ENCODE measurements at regions not wholly inside any gene's neighbourhood (a gene's known extent, or its start where the extent isn't known, plus 50 kb on each side); places are given as distances from the start of the nearest gene placed in this dataset.

DNA sequence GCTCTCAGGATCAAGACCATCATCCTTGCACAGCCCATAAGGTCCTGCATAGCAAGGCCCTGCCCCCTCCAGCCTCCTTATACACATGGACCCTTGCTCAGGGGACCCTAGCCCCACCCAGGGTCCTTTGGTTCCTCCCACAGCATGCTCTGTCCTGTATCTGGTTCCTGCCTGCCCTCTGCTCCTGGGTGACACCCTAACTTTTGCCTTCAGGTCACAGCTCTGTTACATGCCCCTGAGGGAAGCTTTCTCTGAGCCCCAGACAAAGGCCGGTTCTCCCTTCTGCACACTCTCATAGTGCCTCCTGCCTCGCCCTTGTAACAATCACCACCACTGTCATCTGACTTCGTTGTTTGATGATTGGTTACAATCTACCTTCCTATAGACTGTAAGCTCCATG lies 204.8 kb downstream of the SMAD2 start:
- Histone ChIP-seq H3K36me3 (ENCODE audit: control insufficient read depth in 3 of 3, insufficient read depth in 2 of 3, low read depth in 1 of 3, low read length in 3 of 3) (no peaks in the 10 kb centered on the region), H3K4me3 (ENCODE audit: low read depth in 1 of 3, low read length in 3 of 3) (no peak overlapping the region), H3K27me3 (ENCODE audit: control insufficient read depth in 3 of 3, insufficient read depth in 3 of 3, low read length in 3 of 3) (peaks cover 0 to under 1% (median 0%) of the 10 kb centered on the region in 3 donors), H3K27ac (ENCODE audit: low read depth in 1 of 3, low read length in 2 of 3) (no peak overlapping the region), H3K9me3 (ENCODE audit: control insufficient read depth in 2 of 2, insufficient read depth in 1 of 2, low read depth in 1 of 2, low read length in 1 of 2) (no peaks in the 10 kb centered on the region), H3K4me1 (ENCODE audit: control insufficient read depth in 3 of 3, insufficient read depth in 2 of 3, low read depth in 1 of 3, low read length in 2 of 3) (no peaks in the 10 kb centered on the region)
- FAIRE-seq: no peak
- no peak for DNase-seq
- 82 to 90% (median 85%) methylated on average over 3 of the region's 3 CpGs for WGBS, 3 donors

DNA sequence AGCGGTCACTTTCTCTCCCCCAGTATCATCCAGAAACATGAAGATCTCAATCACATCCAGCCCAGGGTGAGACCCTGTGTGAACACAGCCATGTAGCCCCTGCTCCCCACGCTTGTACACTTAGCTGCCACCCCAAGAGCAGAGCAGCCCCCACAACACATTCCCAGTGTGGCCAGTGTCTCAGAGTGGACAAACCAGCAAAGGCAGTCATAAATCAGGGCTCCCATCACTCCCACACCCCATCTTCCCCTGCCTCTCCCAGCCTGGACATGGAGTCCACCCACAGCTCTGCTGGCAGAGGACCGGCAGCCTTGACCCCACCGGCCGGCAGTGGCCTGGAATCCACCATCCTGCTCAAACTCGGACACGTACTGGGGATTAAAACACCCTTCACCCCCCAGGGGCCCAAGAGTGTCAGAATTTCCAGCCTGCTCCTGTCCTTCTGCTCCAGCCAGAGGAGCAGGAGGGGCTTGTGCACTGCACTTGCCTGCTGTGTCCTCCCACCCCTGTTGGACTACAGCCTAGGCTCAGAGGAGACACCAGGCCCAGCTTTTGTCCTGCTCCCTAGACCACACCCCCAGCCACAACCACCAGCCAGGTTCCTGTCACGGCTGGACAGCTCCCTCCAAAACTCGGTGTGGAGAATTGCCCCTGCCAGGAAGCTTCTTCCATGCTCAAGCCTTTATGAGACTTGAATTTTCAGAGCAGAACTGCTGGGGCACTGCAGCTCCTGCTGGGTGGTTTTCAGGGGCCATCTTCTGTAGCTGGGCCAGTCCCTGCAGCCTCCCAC lies 206.1 kb downstream of the SMAD2 start:
- WGBS, 3 donors: 59 to 63% (median 62%) methylated on average over 9 of the region's 9 CpGs
- H3K27ac ChIP-seq (ENCODE audit: low read depth in 1 of 3, low read length in 2 of 3): no peak overlapping the region
- no peaks in the 10 kb centered on the region for H3K36me3 ChIP-seq (ENCODE audit: control insufficient read depth in 3 of 3, insufficient read depth in 2 of 3, low read depth in 1 of 3, low read length in 3 of 3)
- no peak for FAIRE-seq
- no peaks in the 10 kb centered on the region for H3K27me3 ChIP-seq (ENCODE audit: control insufficient read depth in 3 of 3, insufficient read depth in 3 of 3, low read length in 3 of 3)
- H3K9me3 ChIP-seq (ENCODE audit: control insufficient read depth in 2 of 2, insufficient read depth in 1 of 2, low read depth in 1 of 2, low read length in 1 of 2): peaks cover 0 to 3% of the 10 kb centered on the region in 2 donors
- no peaks in the 10 kb centered on the region for H3K4me1 ChIP-seq (ENCODE audit: control insufficient read depth in 3 of 3, insufficient read depth in 2 of 3, low read depth in 1 of 3, low read length in 2 of 3)
- no peak overlapping the region for H3K4me3 ChIP-seq (ENCODE audit: low read depth in 1 of 3, low read length in 3 of 3)
- DNase-seq: no peak

GRCh38 chr18:47721876-47722275 lies 208.6 kb downstream of the SMAD2 start:
- H3K4me1 ChIP-seq (ENCODE audit: control insufficient read depth in 3 of 3, insufficient read depth in 2 of 3, low read depth in 1 of 3, low read length in 2 of 3): no peaks in the 10 kb centered on the region
- DNase-seq (no peak), FAIRE-seq (no peak)
- no peaks in the 10 kb centered on the region for H3K27me3 ChIP-seq (ENCODE audit: control insufficient read depth in 3 of 3, insufficient read depth in 3 of 3, low read length in 3 of 3)
- no peak overlapping the region for H3K4me3 ChIP-seq (ENCODE audit: low read depth in 1 of 3, low read length in 3 of 3)
- 83 to 86% (median 84%) methylated on average over 16 of the region's 16 CpGs for WGBS, 3 donors
- H3K36me3 ChIP-seq (ENCODE audit: control insufficient read depth in 3 of 3, insufficient read depth in 2 of 3, low read depth in 1 of 3, low read length in 3 of 3): no peaks in the 10 kb centered on the region
- no peak overlapping the region for H3K27ac ChIP-seq (ENCODE audit: low read depth in 1 of 3, low read length in 2 of 3)
- peaks cover 0 to 3% of the 10 kb centered on the region in 2 donors for H3K9me3 ChIP-seq (ENCODE audit: control insufficient read depth in 2 of 2, insufficient read depth in 1 of 2, low read depth in 1 of 2, low read length in 1 of 2)

DNA sequence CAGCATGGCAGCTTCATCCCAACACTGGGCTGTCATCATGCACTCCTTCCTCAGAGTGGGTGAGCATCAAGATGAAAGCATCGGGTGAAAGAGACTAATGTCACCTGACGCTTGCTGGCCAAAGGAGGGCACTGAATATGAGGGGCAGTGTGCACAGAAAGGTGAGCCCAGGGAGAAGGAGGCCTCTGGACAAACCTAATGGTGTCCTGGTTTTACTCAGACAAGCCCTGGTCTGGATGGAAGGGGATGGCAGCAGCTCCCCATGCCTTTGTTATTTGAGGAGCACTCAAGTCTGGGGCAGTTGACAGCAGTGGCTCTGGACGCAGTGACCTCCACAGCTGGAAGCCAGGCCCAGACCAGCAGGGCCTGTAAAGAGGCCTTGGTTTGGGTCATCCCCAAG lies 209.7 kb downstream of the SMAD2 start:
- no peak for DNase-seq
- Histone ChIP-seq H3K4me3 (ENCODE audit: low read depth in 1 of 3, low read length in 3 of 3) (no peak overlapping the region), H3K4me1 (ENCODE audit: control insufficient read depth in 3 of 3, insufficient read depth in 2 of 3, low read depth in 1 of 3, low read length in 2 of 3) (no peaks in the 10 kb centered on the region), H3K9me3 (ENCODE audit: control insufficient read depth in 2 of 2, insufficient read depth in 1 of 2, low read depth in 1 of 2, low read length in 1 of 2) (peaks cover 0 to 3% of the 10 kb centered on the region in 2 donors), H3K27ac (ENCODE audit: low read depth in 1 of 3, low read length in 2 of 3) (no peak overlapping the region), H3K27me3 (ENCODE audit: control insufficient read depth in 3 of 3, insufficient read depth in 3 of 3, low read length in 3 of 3) (no peaks in the 10 kb centered on the region), H3K36me3 (ENCODE audit: control insufficient read depth in 3 of 3, insufficient read depth in 2 of 3, low read depth in 1 of 3, low read length in 3 of 3) (no peaks in the 10 kb centered on the region)
- WGBS, 3 donors: 85 to 93% (median 85%) methylated on average over 3 of the region's 3 CpGs
- no peak for FAIRE-seq

DNA sequence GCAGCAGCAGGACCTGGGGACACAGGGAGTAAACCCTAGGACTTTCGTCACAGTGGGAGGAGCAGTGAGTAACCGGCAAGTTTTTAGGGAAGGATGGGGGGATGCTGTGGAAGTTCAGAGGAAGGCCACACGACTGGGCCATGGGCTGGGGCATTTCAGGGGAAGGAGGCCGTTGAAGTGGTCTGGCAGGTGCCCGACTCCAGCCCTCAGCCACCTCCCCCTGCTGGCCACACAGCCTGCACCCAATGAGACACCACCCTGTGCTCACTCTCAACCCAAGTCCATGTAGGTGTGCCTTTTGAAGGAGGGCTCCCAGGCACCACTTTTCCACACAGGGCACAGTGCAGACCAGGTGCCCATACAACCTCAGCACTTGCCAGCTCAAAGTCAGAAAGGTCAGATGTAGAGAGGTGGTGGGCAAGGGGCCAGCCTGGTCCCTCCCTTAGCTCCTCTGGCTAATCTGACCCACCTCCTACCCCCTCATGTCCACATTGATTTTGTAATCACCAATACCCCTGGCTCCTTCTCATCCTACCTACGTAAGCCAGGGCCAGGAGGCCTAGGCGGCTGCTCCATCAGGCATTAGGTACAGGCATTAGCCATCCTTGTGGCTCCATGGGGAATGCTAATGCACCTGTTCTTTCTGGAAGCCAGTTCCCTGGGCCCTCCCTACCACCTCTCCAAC lies 211.2 kb downstream of the SMAD2 start:
- FAIRE-seq (no peak), DNase-seq (no peak)
- WGBS, 3 donors: 78 to 83% (median 82%) methylated on average over 7 of the region's 7 CpGs
- Histone ChIP-seq H3K4me1 (ENCODE audit: control insufficient read depth in 3 of 3, insufficient read depth in 2 of 3, low read depth in 1 of 3, low read length in 2 of 3) (no peaks in the 10 kb centered on the region), H3K27me3 (ENCODE audit: control insufficient read depth in 3 of 3, insufficient read depth in 3 of 3, low read length in 3 of 3) (no peaks in the 10 kb centered on the region), H3K36me3 (ENCODE audit: control insufficient read depth in 3 of 3, insufficient read depth in 2 of 3, low read depth in 1 of 3, low read length in 3 of 3) (no peaks in the 10 kb centered on the region), H3K9me3 (ENCODE audit: control insufficient read depth in 2 of 2, insufficient read depth in 1 of 2, low read depth in 1 of 2, low read length in 1 of 2) (peaks cover 0 to 3% of the 10 kb centered on the region in 2 donors), H3K27ac (ENCODE audit: low read depth in 1 of 3, low read length in 2 of 3) (no peak overlapping the region), H3K4me3 (ENCODE audit: low read depth in 1 of 3, low read length in 3 of 3) (no peak overlapping the region)

DNA sequence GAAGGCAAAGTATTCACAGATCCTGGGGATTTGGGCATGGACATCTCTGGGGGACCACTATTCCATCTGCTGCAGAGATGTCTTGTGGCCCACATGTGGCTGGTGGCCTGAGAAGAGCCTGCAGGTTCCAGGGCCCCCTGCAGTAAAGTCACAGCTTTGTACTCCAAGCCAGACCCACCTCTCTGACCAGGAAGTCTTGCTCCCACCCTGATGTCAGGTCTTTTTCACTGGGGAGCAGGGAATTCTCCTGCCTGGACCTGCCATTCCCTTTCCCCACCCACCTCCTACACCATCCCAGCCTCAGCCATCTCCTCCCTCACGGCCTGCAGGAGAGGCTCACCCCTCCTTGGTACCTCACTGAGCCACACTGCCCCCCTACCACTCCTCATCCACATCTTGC lies 211.8 kb downstream of the SMAD2 start:
- FAIRE-seq (no peak), DNase-seq (no peak)
- 63 to 81% (median 77%) methylated on average over 1 of the region's 1 CpG for WGBS, 3 donors
- no peak overlapping the region for H3K27ac ChIP-seq (ENCODE audit: low read depth in 1 of 3, low read length in 2 of 3)
- H3K4me1 ChIP-seq (ENCODE audit: control insufficient read depth in 3 of 3, insufficient read depth in 2 of 3, low read depth in 1 of 3, low read length in 2 of 3): no peaks in the 10 kb centered on the region
- no peaks in the 10 kb centered on the region for H3K27me3 ChIP-seq (ENCODE audit: control insufficient read depth in 3 of 3, insufficient read depth in 3 of 3, low read length in 3 of 3)
- H3K36me3 ChIP-seq (ENCODE audit: control insufficient read depth in 3 of 3, insufficient read depth in 2 of 3, low read depth in 1 of 3, low read length in 3 of 3): no peaks in the 10 kb centered on the region
- peaks cover 0 to 3% of the 10 kb centered on the region in 2 donors for H3K9me3 ChIP-seq (ENCODE audit: control insufficient read depth in 2 of 2, insufficient read depth in 1 of 2, low read depth in 1 of 2, low read length in 1 of 2)
- H3K4me3 ChIP-seq (ENCODE audit: low read depth in 1 of 3, low read length in 3 of 3): no peak overlapping the region

DNA sequence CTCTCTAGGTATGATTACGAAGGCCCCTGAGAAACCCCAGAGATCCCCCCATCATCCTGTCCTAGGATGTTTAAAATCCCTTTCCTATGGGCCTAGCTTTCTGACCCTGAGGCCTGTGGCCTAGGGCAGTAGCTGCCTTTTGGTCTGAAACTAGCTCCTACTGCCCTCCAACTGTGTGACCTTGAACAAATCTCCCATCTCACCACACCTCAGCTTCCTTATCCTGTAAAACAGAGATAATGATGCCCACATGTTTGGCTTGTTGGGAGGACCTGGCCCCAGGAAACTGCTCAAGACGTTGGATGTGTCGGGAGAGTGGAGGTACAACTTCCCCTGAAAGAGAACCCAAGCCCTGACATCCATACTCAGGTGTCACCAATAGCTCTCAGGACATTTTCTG lies 213.2 kb downstream of the SMAD2 start:
- 55 to 69% (median 56%) methylated on average over 3 of the region's 3 CpGs for WGBS, 3 donors

GRCh38 chr18:47716632-47717185 lies 213.8 kb downstream of the SMAD2 start:
- no peak overlapping the region for H3K27ac ChIP-seq (ENCODE audit: low read depth in 1 of 3, low read length in 2 of 3)
- 10 to 45% (median 16%) methylated on average over 6 of the region's 6 CpGs for WGBS, 3 donors

More for the DNA sequence above, 213.2 kb downstream of the SMAD2 start:
- Histone ChIP-seq H3K4me1 (ENCODE audit: control insufficient read depth in 3 of 3, insufficient read depth in 2 of 3, low read depth in 1 of 3, low read length in 2 of 3) (no peaks in the 10 kb centered on the region), H3K36me3 (ENCODE audit: control insufficient read depth in 3 of 3, insufficient read depth in 2 of 3, low read depth in 1 of 3, low read length in 3 of 3) (no peaks in the 10 kb centered on the region), H3K27ac (ENCODE audit: low read depth in 1 of 3, low read length in 2 of 3) (no peak overlapping the region), H3K27me3 (ENCODE audit: control insufficient read depth in 3 of 3, insufficient read depth in 3 of 3, low read length in 3 of 3) (no peaks in the 10 kb centered on the region), H3K4me3 (ENCODE audit: low read depth in 1 of 3, low read length in 3 of 3) (no peak overlapping the region), H3K9me3 (ENCODE audit: control insufficient read depth in 2 of 2, insufficient read depth in 1 of 2, low read depth in 1 of 2, low read length in 1 of 2) (peaks cover 0 to 3% of the 10 kb centered on the region in 2 donors)
- DNase-seq (peak in 1 of 2 donors; percentile 9), FAIRE-seq (no peak)

More at GRCh38 chr18:47716632-47717185, 213.8 kb downstream of the SMAD2 start:
- DNase-seq (peak; percentile 21 to 42), FAIRE-seq (no peak)
- H3K36me3 ChIP-seq (ENCODE audit: control insufficient read depth in 3 of 3, insufficient read depth in 2 of 3, low read depth in 1 of 3, low read length in 3 of 3): no peaks in the 10 kb centered on the region
- H3K4me1 ChIP-seq (ENCODE audit: control insufficient read depth in 3 of 3, insufficient read depth in 2 of 3, low read depth in 1 of 3, low read length in 2 of 3): no peaks in the 10 kb centered on the region
- H3K4me3 ChIP-seq (ENCODE audit: low read depth in 1 of 3, low read length in 3 of 3): no peak overlapping the region
- peaks cover 0 to 3% of the 10 kb centered on the region in 2 donors for H3K9me3 ChIP-seq (ENCODE audit: control insufficient read depth in 2 of 2, insufficient read depth in 1 of 2, low read depth in 1 of 2, low read length in 1 of 2)
- H3K27me3 ChIP-seq (ENCODE audit: control insufficient read depth in 3 of 3, insufficient read depth in 3 of 3, low read length in 3 of 3): no peaks in the 10 kb centered on the region
